ENCODE measurements at regions not wholly inside any gene's neighbourhood (a gene's known extent, or its start where the extent isn't known, plus 50 kb on each side); places are given as distances from the start of the nearest gene placed in this dataset.

- TF ChIP-seq GATA3 (IDR thresholded peaks at IDR 0.05; ENCODE audit: low read depth, low read length), result no peak
- TF ChIP-seq GATA2 (IDR thresholded peaks at IDR 0.05; ENCODE audit: low read depth, low read length), result no peak
Observed at GRCh38 chr9:134550584-134550983, 91.0 kb upstream of the COL5A1 start.

Measured in SH-SY5Y (cell line).